NCI-H2029 (cell line): ENCODE measurements at regions not wholly inside any gene's neighbourhood (a gene's known extent, or its start where the extent isn't known, plus 50 kb on each side); places are given as distances from the start of the nearest gene placed in this dataset.
"Not testable (repeated sequence)": the region's sequence is repeated elsewhere in the genome, so short reads cannot be mapped to it uniquely, and the experiment has no call there.

ENCODE experiments used
- DNase-seq: peaks from one replicate; lab custom pipeline; 2025; lab: John Stamatoyannopoulos, UW

- DNase-seq: no peak
These were observed 440.4 kb upstream of the CDH20 start for GRCh38 chr18:60892855-60893254.

GRCh38 chr18:60893355-60894097 is 439.7 kb upstream of the CDH20 start:
- no peak for DNase-seq

- no peak for DNase-seq
These were observed 438.8 kb upstream of the CDH20 start for GRCh38 chr18:60894254-60894945.

GRCh38 chr18:60895181-60895580 is 438.0 kb upstream of the CDH20 start:
- no peak for DNase-seq

GRCh38 chr18:60898111-60898510 is 435.1 kb upstream of the CDH20 start:
- no peak for DNase-seq

- DNase-seq: no peak
These were observed 427.5 kb upstream of the CDH20 start for GRCh38 chr18:60905699-60906098.

GRCh38 chr18:60910534-60910933 is 422.7 kb upstream of the CDH20 start:
- DNase-seq: no peak

- DNase-seq: no peak
These were observed 421.7 kb upstream of the CDH20 start for GRCh38 chr18:60911504-60911903.

GRCh38 chr18:60915160-60915559 is 418.1 kb upstream of the CDH20 start:
- DNase-seq: no peak

- DNase-seq: not testable (repeated sequence)
These were observed 414.4 kb upstream of the CDH20 start for GRCh38 chr18:60918862-60919261.

GRCh38 chr18:60925892-60926291 is 407.3 kb upstream of the CDH20 start:
- DNase-seq: no peak

GRCh38 chr18:60929966-60930365 is 403.3 kb upstream of the CDH20 start:
- DNase-seq: no peak

- no peak for DNase-seq
These were observed 398.0 kb upstream of the CDH20 start for GRCh38 chr18:60935041-60935910.

GRCh38 chr18:60936101-60936500 is 397.1 kb upstream of the CDH20 start:
- no peak for DNase-seq

GRCh38 chr18:60943297-60943696 is 389.9 kb upstream of the CDH20 start:
- DNase-seq: no peak

- no peak for DNase-seq
These were observed 382.6 kb upstream of the CDH20 start for GRCh38 chr18:60950634-60951033.

- DNase-seq: no peak
These were observed 382.1 kb upstream of the CDH20 start for GRCh38 chr18:60951091-60951490.

- no peak for DNase-seq
These were observed 370.6 kb upstream of the CDH20 start for GRCh38 chr18:60962625-60963024.

- no peak for DNase-seq
These were observed 367.4 kb upstream of the CDH20 start for GRCh38 chr18:60965856-60966255.

GRCh38 chr18:60966876-60967275 is 366.4 kb upstream of the CDH20 start:
- no peak for DNase-seq

- DNase-seq: no peak
These were observed 357.8 kb upstream of the CDH20 start for GRCh38 chr18:60975420-60975819.

- no peak for DNase-seq
These were observed 356.3 kb upstream of the CDH20 start for GRCh38 chr18:60976976-60977375.

- DNase-seq: no peak
These were observed 354.9 kb upstream of the CDH20 start for GRCh38 chr18:60978338-60978737.
